HEK293 (cell line): ENCODE measurements at regions not wholly inside any gene's neighbourhood (a gene's known extent, or its start where the extent isn't known, plus 50 kb on each side); places are given as distances from the start of the nearest gene placed in this dataset.

Source experiments
- FEZF1 ChIP-seq: fragments of 450-650 bp; formaldehyde crosslinking; IDR thresholded peaks from 2 replicates; pipeline ENCODE4 v1.5.1; 2016; ENCODE audit warnings: missing biosample characterization, missing genetic modification characterization
- YY1 ChIP-seq: fragments of 450-650 bp; formaldehyde crosslinking; IDR thresholded peaks from 2 replicates; pipeline ENCODE4 v1.5.1; 2018; ENCODE audit warnings: missing biosample characterization, missing genetic modification characterization
- ZNF274 ChIP-seq, 2 experiments: fragments of 200-500 bp in 1 of 2; fragments of 450-650 bp in 1 of 2; sonication (Bioruptor generic) in 1 of 2; formaldehyde crosslinking in 1 of 2; IDR thresholded peaks; 2 replicates each; pipeline versions ENCODE4 v1.5.1 to v1.6.1; 2014 to 2016; ENCODE audit warnings: borderline replicate concordance in 1 of 2, inconsistent platforms in 1 of 2, low read length in 1 of 2, missing biosample characterization in 1 of 2, missing genetic modification characterization in 1 of 2
- ZNF311 ChIP-seq: fragments of 450-650 bp; formaldehyde crosslinking; IDR thresholded peaks from 2 replicates; pipeline ENCODE4 v1.5.1; 2017; ENCODE audit warnings: missing biosample characterization, missing genetic modification characterization, borderline replicate concordance
- ZNF362 ChIP-seq: fragments of 450-650 bp; formaldehyde crosslinking; IDR thresholded peaks from 2 replicates; pipeline ENCODE4 v1.5.1; 2016; ENCODE audit warnings: missing biosample characterization, missing genetic modification characterization
- ZNF692 ChIP-seq: fragments of 450-650 bp; formaldehyde crosslinking; IDR thresholded peaks from 2 replicates; pipeline ENCODE4 v1.5.1; 2016; ENCODE audit warnings: missing biosample characterization, missing genetic modification characterization
- ZNF76 ChIP-seq: fragments of 450-650 bp; formaldehyde crosslinking; IDR thresholded peaks from 2 replicates; pipeline ENCODE4; 2016; ENCODE audit warnings: low read depth, missing biosample characterization, missing genetic modification characterization, borderline replicate concordance
- TF ChIP-seq, protein P1 (sequence below): fragments of 450-650 bp; formaldehyde crosslinking; IDR thresholded peaks from 2 replicates; pipeline ENCODE4 v1.5.1; 2016; ENCODE audit warnings: missing biosample characterization, missing genetic modification characterization

DNA sequence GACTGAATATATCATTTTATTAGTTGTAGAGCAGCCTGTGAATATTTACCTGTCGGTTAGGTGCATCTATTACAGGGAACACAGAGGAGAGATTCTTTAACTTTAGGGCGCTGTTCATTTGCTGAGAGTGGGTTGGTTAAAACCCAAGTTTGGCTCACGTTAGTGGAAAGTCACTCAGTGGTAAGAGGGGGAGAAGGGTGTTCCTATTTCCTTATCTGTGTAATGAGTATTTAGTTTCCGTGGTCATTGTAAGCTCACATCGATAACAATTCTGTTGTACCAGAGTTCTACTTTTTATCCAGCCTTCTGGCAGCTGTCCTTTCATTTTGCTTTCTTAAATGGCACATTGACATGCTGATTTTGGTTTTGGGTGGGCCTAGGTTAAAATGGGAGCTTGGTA is 773.2 kb upstream of the ADAMTS5 start:
- no peak for TF ChIP-seq ZNF274 (IDR thresholded peaks at IDR 0.05; ENCODE audit: low read length)
- no peak for TF ChIP-seq ZNF274 (tag by site-specific recombination; IDR thresholded peaks at IDR 0.05; ENCODE audit: borderline replicate concordance)
- TF ChIP-seq ZNF362 (tag by site-specific recombination) = no peak
- TF ChIP-seq FEZF1 (tag by site-specific recombination) = no peak
- TF ChIP-seq YY1 = no peak
- TF ChIP-seq, protein P1, sequence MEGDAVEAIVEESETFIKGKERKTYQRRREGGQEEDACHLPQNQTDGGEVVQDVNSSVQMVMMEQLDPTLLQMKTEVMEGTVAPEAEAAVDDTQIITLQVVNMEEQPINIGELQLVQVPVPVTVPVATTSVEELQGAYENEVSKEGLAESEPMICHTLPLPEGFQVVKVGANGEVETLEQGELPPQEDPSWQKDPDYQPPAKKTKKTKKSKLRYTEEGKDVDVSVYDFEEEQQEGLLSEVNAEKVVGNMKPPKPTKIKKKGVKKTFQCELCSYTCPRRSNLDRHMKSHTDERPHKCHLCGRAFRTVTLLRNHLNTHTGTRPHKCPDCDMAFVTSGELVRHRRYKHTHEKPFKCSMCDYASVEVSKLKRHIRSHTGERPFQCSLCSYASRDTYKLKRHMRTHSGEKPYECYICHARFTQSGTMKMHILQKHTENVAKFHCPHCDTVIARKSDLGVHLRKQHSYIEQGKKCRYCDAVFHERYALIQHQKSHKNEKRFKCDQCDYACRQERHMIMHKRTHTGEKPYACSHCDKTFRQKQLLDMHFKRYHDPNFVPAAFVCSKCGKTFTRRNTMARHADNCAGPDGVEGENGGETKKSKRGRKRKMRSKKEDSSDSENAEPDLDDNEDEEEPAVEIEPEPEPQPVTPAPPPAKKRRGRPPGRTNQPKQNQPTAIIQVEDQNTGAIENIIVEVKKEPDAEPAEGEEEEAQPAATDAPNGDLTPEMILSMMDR (tag by site-specific recombination) = no peak
- TF ChIP-seq ZNF692 (tag by site-specific recombination) = no peak
- no peak for TF ChIP-seq ZNF311
- TF ChIP-seq ZNF76 (tag by site-specific recombination) = no peak
